H1 (cell line): ENCODE measurements at regions not wholly inside any gene's neighbourhood (a gene's known extent, or its start where the extent isn't known, plus 50 kb on each side); places are given as distances from the start of the nearest gene placed in this dataset.

Experiments
- ASH2L ChIP-seq: fragments of 200-600, 300-600 bp; sonication (generic); IDR thresholded peaks from one replicate; pipeline ENCODE4 v1.7.1; 2017; ENCODE audit warnings: low read length
- BACH1 ChIP-seq: IDR thresholded peaks from 2 replicates; pipeline ENCODE4 v1.6.1; 2012; ENCODE audit warnings: low read length, improper control_type of control experiment
- CHD1 ChIP-seq: IDR thresholded peaks from 2 replicates; pipeline ENCODE4 v1.6.1; 2012; ENCODE audit warnings: low read depth, low read length, improper control_type of control experiment
- CHD7 ChIP-seq: fragments of 300-600 bp; sonication (generic); IDR thresholded peaks from 2 replicates; pipeline ENCODE4 v1.7.1; 2012; ENCODE audit warnings: low read length, moderate library complexity, mild to moderate bottlenecking, inconsistent platforms; ENCODE audit not compliant: insufficient replicate concordance
- CTBP2 ChIP-seq: IDR thresholded peaks from 2 replicates; pipeline ENCODE4 v1.7.0; 2011; ENCODE audit warnings: borderline replicate concordance, mild to moderate bottlenecking, moderate library complexity, mixed read lengths, low read length; ENCODE audit not compliant: insufficient read depth, insufficient read length
- CTCF ChIP-seq, 3 experiments: IDR thresholded peaks; 1 replicate in 2 of 3; 2 replicates in 1 of 3; pipeline versions ENCODE4 v1.5.1 to v1.6.1; 2011; ENCODE audit warnings: low read length in 3 of 3, mild to moderate bottlenecking in 3 of 3, inconsistent platforms in 2 of 3, low read depth in 1 of 3, moderate library complexity in 1 of 3; ENCODE audit not compliant: insufficient read depth in 1 of 3; ENCODE audit errors: control extremely low read depth in 1 of 3
- EGR1 ChIP-seq: IDR thresholded peaks from 2 replicates; pipeline ENCODE4 v1.6.1; 2011; ENCODE audit warnings: low read depth, low read length, borderline replicate concordance
- MAFK ChIP-seq: IDR thresholded peaks from 2 replicates; pipeline ENCODE4 v1.6.1; 2012; ENCODE audit warnings: low read depth, mild to moderate bottlenecking, improper control_type of control experiment, low read length
- RFX5 ChIP-seq: IDR thresholded peaks from 2 replicates; pipeline ENCODE4 v1.6.1; 2011; ENCODE audit warnings: low read depth, low read length, improper control_type of control experiment, borderline replicate concordance
- SIRT6 ChIP-seq: IDR thresholded peaks from one replicate; pipeline ENCODE4 v1.7.1; 2012; ENCODE audit warnings: low read length, inconsistent platforms

GRCh38 chr2:180591947-180592346 lies 388.5 kb upstream of the UBE2E3 start (continued):
- TF ChIP-seq CHD7 (no peak), BACH1 (no peak), RFX5 (no peak), ASH2L (no peak), MAFK (no peak), SIRT6 (no peak), CTCF (IDR thresholded peaks at IDR 0.05; ENCODE audit: control extremely low read depth in 1 of 3, insufficient read depth in 1 of 3, low read depth in 1 of 3, low read length in 3 of 3) (no peak), CTBP2 (no peak), CHD1 (no peak), EGR1 (no peak)
